CD4-positive, alpha-beta T cell (primary cell): ENCODE measurements at regions not wholly inside any gene's neighbourhood (a gene's known extent, or its start where the extent isn't known, plus 50 kb on each side); places are given as distances from the start of the nearest gene placed in this dataset.

Experiments used
- ATAC-seq: fragments of 200-7000 bp; cut with Tn5 transposase; one replicate; pipeline ENCODE4 v1.10.0; 2022; ENCODE audit warnings: mild to moderate bottlenecking; ENCODE audit not compliant: poor library complexity
- CTCF ChIA-PET: fragments of 350-600 bp; sonication (Branson Sonifier 250); formaldehyde crosslinking; loops from one replicate; lab custom pipeline; 2021; ENCODE audit warnings: antibody characterized with exemption, inconsistent platforms; lab: Charles Lee
- POLR2A ChIA-PET: fragments of 350-600 bp; sonication (Branson Sonifier 250); formaldehyde crosslinking; loops from one replicate; lab custom pipeline; 2021; ENCODE audit warnings: antibody characterized with exemption, inconsistent platforms; lab: Charles Lee
- DNase-seq, 14 experiments: peaks; one replicate each; pipeline ENCODE4 v3.0.0-alpha.2; 2013 to 2020; ENCODE audit warnings: mixed read lengths in 2 of 14
- H3K27ac ChIP-seq, 2 donors: one replicate each; pipeline versions ENCODE4 v1.5.1 to v1.7.0; 2013; ENCODE audit warnings: low read length in 2 of 2, low read depth in 1 of 2, mild to moderate bottlenecking in 1 of 2
- H3K27me3 ChIP-seq, 2 experiments: 1 replicate in 1 of 2; 2 replicates in 1 of 2; pipeline versions ENCODE4 v1.6.1 to v1.7.0; 2013; ENCODE audit warnings: low read length in 2 of 2, control low read depth in 1 of 2, mild to moderate bottlenecking in 1 of 2, moderate library complexity in 1 of 2; ENCODE audit not compliant: insufficient read depth in 2 of 2, control insufficient read depth in 1 of 2
- H3K36me3 ChIP-seq: one replicate; pipeline ENCODE4 v1.6.1; 2013; ENCODE audit warnings: low read length, control low read depth; ENCODE audit not compliant: insufficient read depth
- H3K4me1 ChIP-seq: one replicate; pipeline ENCODE4 v1.6.1; 2013; ENCODE audit warnings: low read length, control low read depth; ENCODE audit not compliant: insufficient read depth
- H3K4me3 ChIP-seq: one replicate; pipeline ENCODE4 v1.5.1; 2013; ENCODE audit warnings: mild to moderate bottlenecking, low read length, moderate library complexity
- H3K9me3 ChIP-seq, 2 experiments: 1 replicate in 1 of 2; 2 replicates in 1 of 2; pipeline versions ENCODE4 v1.6.1 to v1.7.0; 2013; ENCODE audit warnings: low read length in 2 of 2, mild to moderate bottlenecking in 2 of 2, control low read depth in 1 of 2, moderate library complexity in 1 of 2; ENCODE audit not compliant: control insufficient read depth in 1 of 2, insufficient read depth in 1 of 2
- H3K27ac Mint-ChIP-seq: one replicate; pipeline ENCODE4 v1.8.0; 2020; ENCODE audit warnings: mixed read lengths
- H3K27me3 Mint-ChIP-seq: one replicate; pipeline ENCODE4 v1.8.0; 2021; ENCODE audit warnings: mixed read lengths
- H3K36me3 Mint-ChIP-seq: one replicate; pipeline ENCODE4 v1.8.0; 2021; ENCODE audit warnings: low read depth, mixed read lengths
- H3K4me1 Mint-ChIP-seq: one replicate; pipeline ENCODE4 v1.8.0; 2021; ENCODE audit warnings: low read depth, mixed read lengths
- H3K4me3 Mint-ChIP-seq: one replicate; pipeline ENCODE4 v1.8.0; 2020; ENCODE audit warnings: mild to moderate bottlenecking, mixed read lengths
- H3K9me3 Mint-ChIP-seq: one replicate; pipeline ENCODE4 v1.8.0; 2020; ENCODE audit warnings: mixed read lengths
- CTCF ChIP-seq: fragments of 200-600 bp; IDR thresholded peaks from one replicate; pipeline ENCODE4 v1.8.0; 2022; ENCODE audit warnings: antibody characterized with exemption, mild to moderate bottlenecking
- intact Hi-C, 2 experiments: fragments of 100-400 bp; cut with DNase I in 1 of 2; cut with micrococcal nuclease in 1 of 2; formaldehyde crosslinking; loops; one replicate each; pipeline versions ENCODE4 v1.15.1 to v1.9.0; 2023 to 2025; cut with DNase I, micrococcal nuclease

- ATAC-seq (no peak), DNase-seq (no peak)
- Mint-ChIP-seq H3K27ac (no peak overlapping the region), H3K36me3 (no peaks in the 10 kb centered on the region), H3K4me1 (no peaks in the 10 kb centered on the region), H3K27me3 (no peaks in the 10 kb centered on the region), H3K9me3 (no peaks in the 10 kb centered on the region), H3K4me3 (no peak overlapping the region)
- POLR2A ChIA-PET: no interaction called here
- no peaks in the 10 kb centered on the region for H3K36me3 ChIP-seq
- TF ChIP-seq CTCF: no peak
- CTCF ChIA-PET: no interaction called here
- H3K9me3 ChIP-seq: peaks cover 0 to 5% of the 10 kb centered on the region in 2 experiments
- H3K4me1 ChIP-seq: no peaks in the 10 kb centered on the region
- intact Hi-C loops: no loop called here
- H3K27me3 ChIP-seq: no peaks in the 10 kb centered on the region
- no peak overlapping the region for H3K4me3 ChIP-seq
- no peak overlapping the region for H3K27ac ChIP-seq
Observed at GRCh38 chr2:156116113-156116512, 216.4 kb downstream of the NR4A2 start.

- Histone ChIP-seq H3K4me1 (no peaks in the 10 kb centered on the region), H3K27ac (no peak overlapping the region), H3K36me3 (no peaks in the 10 kb centered on the region), H3K27me3 (no peaks in the 10 kb centered on the region), H3K4me3 (no peak overlapping the region), H3K9me3 (peaks cover 0 to 5% of the 10 kb centered on the region in 2 experiments)
- no peaks in the 10 kb centered on the region for H3K36me3 Mint-ChIP-seq
- no peaks in the 10 kb centered on the region for H3K4me1 Mint-ChIP-seq
- no peaks in the 10 kb centered on the region for H3K9me3 Mint-ChIP-seq
- no peak for TF ChIP-seq CTCF
- H3K27me3 Mint-ChIP-seq: no peaks in the 10 kb centered on the region
- H3K4me3 Mint-ChIP-seq: no peak overlapping the region
- intact Hi-C loops: no loop called here
- ATAC-seq: no peak
- ChIA-PET POLR2A (no interaction called here), CTCF (no interaction called here)
- no peak for DNase-seq
- no peak overlapping the region for H3K27ac Mint-ChIP-seq
Observed at GRCh38 chr2:156115338-156115737, 217.2 kb downstream of the NR4A2 start.

GRCh38 chr2:156112323-156112722 is 220.2 kb downstream of the NR4A2 start:
- Histone ChIP-seq H3K27ac (no peak overlapping the region), H3K27me3 (no peaks in the 10 kb centered on the region), H3K36me3 (no peaks in the 10 kb centered on the region), H3K4me3 (no peak overlapping the region), H3K9me3 (no peaks in the 10 kb centered on the region), H3K4me1 (no peaks in the 10 kb centered on the region)
- TF ChIP-seq CTCF: no peak
- intact Hi-C loops: no loop called here
- no peak overlapping the region for H3K4me3 Mint-ChIP-seq
- ChIA-PET CTCF (no interaction called here), POLR2A (no interaction called here)
- ATAC-seq: no peak
- no peaks in the 10 kb centered on the region for H3K9me3 Mint-ChIP-seq
- H3K27ac Mint-ChIP-seq: no peak overlapping the region
- no peaks in the 10 kb centered on the region for H3K36me3 Mint-ChIP-seq
- no peak for DNase-seq
- H3K27me3 Mint-ChIP-seq: no peaks in the 10 kb centered on the region
- no peaks in the 10 kb centered on the region for H3K4me1 Mint-ChIP-seq
